Uterus (tissue), 2 donors: ENCODE measurements at regions not wholly inside any gene's neighbourhood (a gene's known extent, or its start where the extent isn't known, plus 50 kb on each side); places are given as distances from the start of the nearest gene placed in this dataset.

ENCODE experiments used
- CTCF ChIP-seq, 4 experiments: fragments of 200-600 bp in 2 of 4; fragments of 450-650 bp in 2 of 4; sonication (generic) in 2 of 4; IDR thresholded peaks; one replicate each; pipeline ENCODE4 v1.5.1; 2016 to 2019; ENCODE audit warnings: antibody characterized with exemption in 4 of 4, mild to moderate bottlenecking in 2 of 4, moderate library complexity in 1 of 4
- POLR2A ChIP-seq, 2 donors: fragments of 450-650 bp; IDR thresholded peaks; one replicate each; pipeline ENCODE4 v1.6.1; 2016; ENCODE audit warnings: antibody characterized with exemption in 2 of 2, mild to moderate bottlenecking in 1 of 2, moderate library complexity in 1 of 2

GRCh38 chr15:87753539-87753938 lies 503.0 kb downstream of the NTRK3 start:
- TF ChIP-seq CTCF (IDR thresholded peaks at IDR 0.05) (no peak), POLR2A (IDR thresholded peaks at IDR 0.05) (no peak)
